ENCODE measurements at regions not wholly inside any gene's neighbourhood (a gene's known extent, or its start where the extent isn't known, plus 50 kb on each side); places are given as distances from the start of the nearest gene placed in this dataset.

DNA sequence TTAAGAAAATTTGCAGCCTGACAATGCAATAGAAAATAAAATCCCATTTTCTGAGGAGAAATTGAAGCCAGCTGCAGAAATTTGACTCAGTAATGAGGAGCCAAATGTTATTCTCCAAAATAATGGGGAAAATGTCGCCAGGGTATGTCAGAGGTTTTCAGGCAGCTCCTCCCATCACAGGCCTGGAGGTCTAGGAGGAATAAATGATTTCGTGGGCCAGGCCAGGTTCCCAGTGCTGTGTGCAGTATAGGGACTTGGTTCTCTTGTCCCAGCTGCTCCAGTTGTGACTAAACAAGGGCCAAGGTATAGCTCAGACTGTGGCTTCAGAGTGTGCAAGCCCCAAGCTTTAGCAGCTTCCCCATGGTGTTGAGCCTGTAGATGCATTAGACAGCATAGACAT lies 1240.8 kb upstream of the ADGRB3 start:
- no peak for TF ChIP-seq SIN3A (IDR thresholded peaks at IDR 0.05; ENCODE audit: borderline replicate concordance, insufficient read depth, low read length)
- no peak for TF ChIP-seq POLR2AphosphoS5 (IDR thresholded peaks at IDR 0.05; ENCODE audit: low read depth, low read length)
- TF ChIP-seq TAF1 (IDR thresholded peaks at IDR 0.05; ENCODE audit: borderline replicate concordance, insufficient read depth, low read length) = no peak
- TF ChIP-seq, protein P1, sequence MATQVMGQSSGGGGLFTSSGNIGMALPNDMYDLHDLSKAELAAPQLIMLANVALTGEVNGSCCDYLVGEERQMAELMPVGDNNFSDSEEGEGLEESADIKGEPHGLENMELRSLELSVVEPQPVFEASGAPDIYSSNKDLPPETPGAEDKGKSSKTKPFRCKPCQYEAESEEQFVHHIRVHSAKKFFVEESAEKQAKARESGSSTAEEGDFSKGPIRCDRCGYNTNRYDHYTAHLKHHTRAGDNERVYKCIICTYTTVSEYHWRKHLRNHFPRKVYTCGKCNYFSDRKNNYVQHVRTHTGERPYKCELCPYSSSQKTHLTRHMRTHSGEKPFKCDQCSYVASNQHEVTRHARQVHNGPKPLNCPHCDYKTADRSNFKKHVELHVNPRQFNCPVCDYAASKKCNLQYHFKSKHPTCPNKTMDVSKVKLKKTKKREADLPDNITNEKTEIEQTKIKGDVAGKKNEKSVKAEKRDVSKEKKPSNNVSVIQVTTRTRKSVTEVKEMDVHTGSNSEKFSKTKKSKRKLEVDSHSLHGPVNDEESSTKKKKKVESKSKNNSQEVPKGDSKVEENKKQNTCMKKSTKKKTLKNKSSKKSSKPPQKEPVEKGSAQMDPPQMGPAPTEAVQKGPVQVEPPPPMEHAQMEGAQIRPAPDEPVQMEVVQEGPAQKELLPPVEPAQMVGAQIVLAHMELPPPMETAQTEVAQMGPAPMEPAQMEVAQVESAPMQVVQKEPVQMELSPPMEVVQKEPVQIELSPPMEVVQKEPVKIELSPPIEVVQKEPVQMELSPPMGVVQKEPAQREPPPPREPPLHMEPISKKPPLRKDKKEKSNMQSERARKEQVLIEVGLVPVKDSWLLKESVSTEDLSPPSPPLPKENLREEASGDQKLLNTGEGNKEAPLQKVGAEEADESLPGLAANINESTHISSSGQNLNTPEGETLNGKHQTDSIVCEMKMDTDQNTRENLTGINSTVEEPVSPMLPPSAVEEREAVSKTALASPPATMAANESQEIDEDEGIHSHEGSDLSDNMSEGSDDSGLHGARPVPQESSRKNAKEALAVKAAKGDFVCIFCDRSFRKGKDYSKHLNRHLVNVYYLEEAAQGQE (IDR thresholded peaks at IDR 0.05; ENCODE audit: insufficient read depth in 1 of 2, low read depth in 2 of 2, low read length in 2 of 2) = no peak
- no peak for TF ChIP-seq FOXP2 (optimal IDR thresholded peaks at IDR 0.05; ENCODE audit: borderline replicate concordance, extremely low read depth, extremely low read length, insufficient read depth)

DNA sequence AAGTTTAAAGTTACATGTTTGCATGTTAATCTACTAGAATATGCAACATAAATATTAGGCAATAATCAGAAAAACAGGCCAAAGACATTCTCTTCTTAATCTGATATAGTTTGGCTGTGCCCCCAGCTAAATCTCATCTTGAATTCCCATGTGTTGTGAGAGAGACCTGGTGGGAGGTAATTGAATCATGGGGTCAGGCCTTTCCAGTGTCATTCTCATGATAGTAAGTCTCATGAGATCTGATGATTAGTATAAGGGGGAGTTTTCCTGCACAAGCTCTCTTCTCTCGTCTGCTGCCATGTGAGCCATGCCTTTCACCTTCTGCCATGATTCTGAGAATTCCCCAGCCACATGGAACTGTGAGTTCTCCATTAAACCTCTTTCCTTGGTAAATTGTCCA lies 1241.7 kb upstream of the ADGRB3 start:
- TF ChIP-seq FOXP2 (optimal IDR thresholded peaks at IDR 0.05; ENCODE audit: borderline replicate concordance, extremely low read depth, extremely low read length, insufficient read depth) (no peak), POLR2AphosphoS5 (IDR thresholded peaks at IDR 0.05; ENCODE audit: low read depth, low read length) (no peak), SIN3A (IDR thresholded peaks at IDR 0.05; ENCODE audit: borderline replicate concordance, insufficient read depth, low read length) (no peak), TAF1 (IDR thresholded peaks at IDR 0.05; ENCODE audit: borderline replicate concordance, insufficient read depth, low read length) (no peak)
- TF ChIP-seq, protein P1 (IDR thresholded peaks at IDR 0.05; ENCODE audit: insufficient read depth in 1 of 2, low read depth in 2 of 2, low read length in 2 of 2) = no peak

DNA sequence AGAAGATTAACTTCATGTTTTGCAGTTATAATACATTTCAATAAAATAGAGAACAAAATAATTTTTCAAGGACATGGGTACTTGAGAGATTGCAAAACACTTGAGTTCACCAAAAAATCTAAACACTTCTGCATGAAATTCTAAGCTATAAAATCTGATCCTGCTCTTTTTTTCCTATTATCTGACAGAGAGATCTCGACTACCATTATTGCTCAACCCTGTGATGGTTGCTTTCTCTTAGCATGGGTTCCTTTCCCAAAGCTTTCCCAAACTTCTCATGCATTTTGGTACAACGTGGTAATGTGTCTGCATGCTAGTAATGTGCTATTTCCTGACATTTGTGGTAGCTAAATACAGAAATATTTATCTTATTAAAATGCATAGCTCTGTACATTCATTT lies 1243.1 kb upstream of the ADGRB3 start:
- TF ChIP-seq FOXP2 (optimal IDR thresholded peaks at IDR 0.05; ENCODE audit: borderline replicate concordance, extremely low read depth, extremely low read length, insufficient read depth) (no peak), TAF1 (IDR thresholded peaks at IDR 0.05; ENCODE audit: borderline replicate concordance, insufficient read depth, low read length) (no peak), POLR2AphosphoS5 (IDR thresholded peaks at IDR 0.05; ENCODE audit: low read depth, low read length) (no peak), SIN3A (IDR thresholded peaks at IDR 0.05; ENCODE audit: borderline replicate concordance, insufficient read depth, low read length) (no peak)
- TF ChIP-seq, protein P1 (IDR thresholded peaks at IDR 0.05; ENCODE audit: insufficient read depth in 1 of 2, low read depth in 2 of 2, low read length in 2 of 2) = no peak

DNA sequence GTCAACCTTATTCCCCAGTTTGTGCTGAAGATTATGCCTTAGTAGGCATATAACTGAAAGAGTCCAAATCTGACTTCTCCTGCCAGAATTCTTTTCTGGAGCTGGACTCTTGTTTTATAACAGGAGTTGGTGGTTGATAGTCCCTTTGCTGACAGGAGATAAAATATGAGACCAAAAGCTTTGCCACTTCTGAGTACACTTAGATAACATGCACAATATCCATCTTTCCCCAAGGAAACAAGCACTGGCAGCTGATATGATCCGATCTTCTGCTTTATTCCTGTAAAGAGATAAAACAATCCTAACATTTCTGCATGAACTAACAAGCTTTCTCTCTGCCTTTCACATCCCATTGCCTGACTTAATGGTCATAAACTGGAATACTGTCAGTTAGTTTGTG lies 1265.4 kb upstream of the ADGRB3 start:
- no peak for TF ChIP-seq SIN3A (IDR thresholded peaks at IDR 0.05; ENCODE audit: borderline replicate concordance, insufficient read depth, low read length)
- no peak for TF ChIP-seq POLR2AphosphoS5 (IDR thresholded peaks at IDR 0.05; ENCODE audit: low read depth, low read length)

DNA sequence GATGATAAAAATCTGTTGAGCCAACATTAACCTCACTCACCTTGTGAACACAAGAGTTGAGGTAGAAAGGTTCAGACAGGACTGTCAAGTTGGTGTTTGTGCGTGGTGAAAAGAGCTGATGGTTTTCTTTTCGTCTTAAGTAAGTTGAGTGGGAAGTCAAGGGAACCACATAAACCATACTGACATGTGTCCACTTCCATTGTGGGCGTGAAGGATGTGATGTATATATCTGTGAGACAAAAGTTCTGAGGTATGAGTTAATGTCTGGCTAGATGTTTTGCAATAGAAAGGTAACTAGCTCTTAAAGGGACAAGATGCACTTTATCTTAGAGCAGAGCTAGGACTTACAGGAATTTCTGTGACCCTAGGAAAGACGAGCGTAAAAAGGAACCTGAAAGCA lies 1272.1 kb upstream of the ADGRB3 start:
- TF ChIP-seq TAF1 (IDR thresholded peaks at IDR 0.05; ENCODE audit: borderline replicate concordance, insufficient read depth, low read length) (no peak), FOXP2 (optimal IDR thresholded peaks at IDR 0.05; ENCODE audit: borderline replicate concordance, extremely low read depth, extremely low read length, insufficient read depth) (no peak), POLR2AphosphoS5 (IDR thresholded peaks at IDR 0.05; ENCODE audit: low read depth, low read length) (no peak), SIN3A (IDR thresholded peaks at IDR 0.05; ENCODE audit: borderline replicate concordance, insufficient read depth, low read length) (no peak)
- TF ChIP-seq, protein P1 (IDR thresholded peaks at IDR 0.05; ENCODE audit: insufficient read depth in 1 of 2, low read depth in 2 of 2, low read length in 2 of 2) = no peak
